Transverse colon (tissue), 4 donors: ENCODE measurements at regions not wholly inside any gene's neighbourhood (a gene's known extent, or its start where the extent isn't known, plus 50 kb on each side); places are given as distances from the start of the nearest gene placed in this dataset.

ENCODE experiments used
- DNase-seq: peaks from one replicate; pipeline ENCODE4 v3.0.0-alpha.2; 2019
- H3K27ac ChIP-seq, 4 donors: fragments of 200-600 bp; sonication (generic); 2 replicates each; pipeline ENCODE4 v1.5.1; 2016 to 2018; ENCODE audit warnings: inconsistent platforms in 4 of 4
- H3K27me3 ChIP-seq: fragments of 200-600 bp; sonication (generic); 2 replicates; pipeline ENCODE4 v1.5.1; 2017; ENCODE audit warnings: inconsistent platforms
- H3K36me3 ChIP-seq, 4 donors: fragments of 200-600 bp; sonication (generic); 2 replicates each; pipeline ENCODE4 v1.5.1; 2017 to 2019; ENCODE audit warnings: inconsistent platforms in 4 of 4
- H3K4me1 ChIP-seq, 4 donors: fragments of 200-600 bp; sonication (generic); 2 replicates each; pipeline ENCODE4 v1.5.1; 2017 to 2020; ENCODE audit warnings: inconsistent platforms in 4 of 4
- H3K4me3 ChIP-seq, 4 donors: fragments of 200-600 bp; sonication (generic); 1 replicate in 1 of 4; 2 replicates in 3 of 4; pipeline versions ENCODE4 v1.5.1 to v1.6.1; 2017 to 2019; ENCODE audit warnings: inconsistent platforms in 4 of 4
- H3K9me3 ChIP-seq, 2 donors: fragments of 200-600 bp; sonication (generic); 2 replicates each; pipeline ENCODE4 v1.5.1; 2017 to 2019; ENCODE audit warnings: inconsistent platforms in 2 of 2
- CTCF ChIP-seq, 5 experiments: fragments of 200-600 bp in 3 of 5; fragments of 450-650 bp in 2 of 5; sonication (generic) in 3 of 5; IDR thresholded peaks; 1 replicate in 2 of 5; 2 replicates in 3 of 5; pipeline ENCODE4 v1.5.1; 2016 to 2017; ENCODE audit warnings: antibody characterized with exemption in 5 of 5, inconsistent platforms in 3 of 5, mild to moderate bottlenecking in 2 of 5, moderate library complexity in 1 of 5
- EP300 ChIP-seq: sonication (generic); formaldehyde crosslinking; IDR thresholded peaks from one replicate; pipeline ENCODE4 v1.6.1; 2017; ENCODE audit warnings: antibody characterized with exemption, low read depth
- POLR2A ChIP-seq: fragments of 450-650 bp; IDR thresholded peaks from one replicate; pipeline ENCODE4 v1.6.1; 2016; ENCODE audit warnings: antibody characterized with exemption, mild to moderate bottlenecking, moderate library complexity
- POLR2AphosphoS5 ChIP-seq, 3 donors: sonication (generic); formaldehyde crosslinking; IDR thresholded peaks; one replicate each; pipeline ENCODE4 v1.6.1; 2016; ENCODE audit warnings: antibody characterized with exemption in 3 of 3
- WGBS, 2 donors: methylation state at CpG; one replicate each; pipeline ENCODE4 v1.1.5; 2018; ENCODE audit warnings: low coverage in 1 of 2; 5-methylcytosine and 5-hydroxymethylcytosine counted together
- in situ Hi-C, 4 donors: fragments of 200-750 bp; cut with MboI; loops; one replicate each; pipeline versions ENCODE4 v1.15.0 to v1.15.1; 2017; ENCODE audit warnings: low sequenced_read_pairs in 3 of 4, low pct_ligation_motif_present in 1 of 4, low pct_unique_long_range_greater_than_20kb in 1 of 4
- intact Hi-C: fragments of 100-400 bp; cut with DNase I; formaldehyde crosslinking; loops from one replicate; pipeline ENCODE4 v1.15.1; 2023; ENCODE audit warnings: low total_unique reads

GRCh38 chr6:19635728-19636127, 201.4 kb upstream of the ID4 start:
- TF ChIP-seq CTCF (IDR thresholded peaks at IDR 0.05) (no peak), EP300 (no peak), POLR2A (no peak), POLR2AphosphoS5 (IDR thresholded peaks at IDR 0.05) (no peak)
- Histone ChIP-seq H3K27me3 (no peaks in the 10 kb centered on the region), H3K4me1 (no peaks in the 10 kb centered on the region), H3K9me3 (no peaks in the 10 kb centered on the region), H3K36me3 (no peaks in the 10 kb centered on the region), H3K27ac (no peak overlapping the region), H3K4me3 (no peak overlapping the region)
- intact Hi-C loops (no loop called here), in situ Hi-C loops (no loop called here)
- 91 to 94% methylated on average over 2 of the region's 2 CpGs for WGBS, 2 donors
- no peak for DNase-seq

- Histone ChIP-seq H3K4me3 (no peak overlapping the region), H3K36me3 (no peaks in the 10 kb centered on the region), H3K27me3 (no peaks in the 10 kb centered on the region), H3K9me3 (no peaks in the 10 kb centered on the region), H3K4me1 (no peaks in the 10 kb centered on the region), H3K27ac (no peak overlapping the region)
- intact Hi-C loops = no loop called here
- DNase-seq = no peak
- in situ Hi-C loops = no loop called here
- WGBS, 2 donors = 88 to 89% methylated on average over 1 of the region's 1 CpG
- TF ChIP-seq POLR2A (no peak), POLR2AphosphoS5 (IDR thresholded peaks at IDR 0.05) (no peak), CTCF (IDR thresholded peaks at IDR 0.05) (no peak), EP300 (no peak)
Observed at GRCh38 chr6:19637010-19637409, 200.2 kb upstream of the ID4 start.

- Histone ChIP-seq H3K4me1 (no peaks in the 10 kb centered on the region), H3K27ac (no peak overlapping the region), H3K4me3 (no peak overlapping the region), H3K9me3 (no peaks in the 10 kb centered on the region), H3K27me3 (no peaks in the 10 kb centered on the region), H3K36me3 (no peaks in the 10 kb centered on the region)
- WGBS, 2 donors = 85 to 88% methylated on average over 2 to 9 of the region's 9 CpGs
- intact Hi-C loops (no loop called here), in situ Hi-C loops (no loop called here)
- TF ChIP-seq POLR2AphosphoS5 (IDR thresholded peaks at IDR 0.05) (no peak), CTCF (IDR thresholded peaks at IDR 0.05) (no peak), POLR2A (no peak), EP300 (no peak)
- DNase-seq = no peak
Observed at GRCh38 chr6:19638931-19639330, 198.2 kb upstream of the ID4 start.

GRCh38 chr6:19643287-19643686, 193.9 kb upstream of the ID4 start:
- H3K36me3 ChIP-seq = no peaks in the 10 kb centered on the region
- no peak for DNase-seq
- TF ChIP-seq POLR2A = no peak
- TF ChIP-seq EP300 = no peak
- no peak for TF ChIP-seq POLR2AphosphoS5 (IDR thresholded peaks at IDR 0.05)
- TF ChIP-seq CTCF (IDR thresholded peaks at IDR 0.05) = no peak
- no peaks in the 10 kb centered on the region for H3K9me3 ChIP-seq
- in situ Hi-C loops = no loop called here
- H3K27ac ChIP-seq = no peak overlapping the region
- intact Hi-C loops = no loop called here
- WGBS, 2 donors = 84 to 92% methylated on average over 2 of the region's 2 CpGs
- no peaks in the 10 kb centered on the region for H3K27me3 ChIP-seq
- no peaks in the 10 kb centered on the region for H3K4me1 ChIP-seq
- no peak overlapping the region for H3K4me3 ChIP-seq
